Transverse colon (tissue), 4 donors: ENCODE measurements at regions not wholly inside any gene's neighbourhood (a gene's known extent, or its start where the extent isn't known, plus 50 kb on each side); places are given as distances from the start of the nearest gene placed in this dataset.

ENCODE experiments used
- CTCF ChIP-seq, 5 experiments: fragments of 200-600 bp in 3 of 5; fragments of 450-650 bp in 2 of 5; sonication (generic) in 3 of 5; IDR thresholded peaks; 1 replicate in 2 of 5; 2 replicates in 3 of 5; pipeline ENCODE4 v1.5.1; 2016 to 2017; ENCODE audit warnings: antibody characterized with exemption in 5 of 5, inconsistent platforms in 3 of 5, mild to moderate bottlenecking in 2 of 5, moderate library complexity in 1 of 5
- EP300 ChIP-seq: sonication (generic); formaldehyde crosslinking; IDR thresholded peaks from one replicate; pipeline ENCODE4 v1.6.1; 2017; ENCODE audit warnings: antibody characterized with exemption, low read depth
- POLR2A ChIP-seq: fragments of 450-650 bp; IDR thresholded peaks from one replicate; pipeline ENCODE4 v1.6.1; 2016; ENCODE audit warnings: antibody characterized with exemption, mild to moderate bottlenecking, moderate library complexity
- POLR2AphosphoS5 ChIP-seq, 3 donors: sonication (generic); formaldehyde crosslinking; IDR thresholded peaks; one replicate each; pipeline ENCODE4 v1.6.1; 2016; ENCODE audit warnings: antibody characterized with exemption in 3 of 3

- no peak for TF ChIP-seq CTCF (IDR thresholded peaks at IDR 0.05)
- no peak for TF ChIP-seq POLR2AphosphoS5 (IDR thresholded peaks at IDR 0.05)
- TF ChIP-seq EP300: no peak
- no peak for TF ChIP-seq POLR2A
Observed at GRCh38 chr4:138051157-138051556, 191.0 kb downstream of the SLC7A11 start.
